ACC112 (cell line): ENCODE measurements at regions not wholly inside any gene's neighbourhood (a gene's known extent, or its start where the extent isn't known, plus 50 kb on each side); places are given as distances from the start of the nearest gene placed in this dataset.

Experiments used
- H2AFZ ChIP-seq: fragments of 200-600 bp; sonication (generic); one replicate; pipeline ENCODE4 v1.6.0; 2017; ENCODE audit warnings: antibody characterized with exemption, low read length; ENCODE audit not compliant: unreplicated experiment
- H3K27ac ChIP-seq: fragments of 200-600 bp; sonication (generic); 2 replicates; pipeline ENCODE4 v1.5.1; 2014; ENCODE audit warnings: low read depth, mild to moderate bottlenecking, antibody characterized with exemption, low read length, moderate library complexity
- H3K27me3 ChIP-seq: fragments of 200-600 bp; sonication (generic); 2 replicates; pipeline ENCODE4 v1.6.1; 2014; ENCODE audit warnings: mild to moderate bottlenecking, antibody characterized with exemption, low read length, moderate library complexity, mixed read lengths; ENCODE audit not compliant: insufficient read depth
- H3K36me3 ChIP-seq: fragments of 200-600 bp; sonication (generic); 2 replicates; pipeline ENCODE4 v1.6.1; 2016; ENCODE audit warnings: mild to moderate bottlenecking, antibody characterized with exemption, low read length, moderate library complexity, mixed read lengths; ENCODE audit not compliant: insufficient read depth
- H3K4me1 ChIP-seq: fragments of 200-600 bp; sonication (generic); one replicate; pipeline ENCODE4 v1.6.1; 2016; ENCODE audit warnings: low read length, mixed read lengths; ENCODE audit not compliant: insufficient read depth, unreplicated experiment, control insufficient read depth
- H3K4me3 ChIP-seq: fragments of 200-600 bp; sonication (generic); 2 replicates; pipeline ENCODE4 v1.5.1; 2014; ENCODE audit warnings: mild to moderate bottlenecking, low read depth, low read length
- H3K79me2 ChIP-seq: fragments of 200-600 bp; sonication (generic); one replicate; pipeline ENCODE4 v1.6.0; 2016; ENCODE audit warnings: low read length; ENCODE audit not compliant: control insufficient read depth, unreplicated experiment, insufficient read depth

- Histone ChIP-seq H3K79me2 (no peaks in the 10 kb centered on the region), H3K4me3 (no peak overlapping the region), H3K4me1 (no peaks in the 10 kb centered on the region), H3K27me3 (no peaks in the 10 kb centered on the region), H3K27ac (no peak overlapping the region), H3K36me3 (no peaks in the 10 kb centered on the region), H2AFZ (no peak overlapping the region)
Observed at GRCh38 chr6:4560221-4561077, 215.8 kb upstream of the CDYL start.

- H2AFZ ChIP-seq = no peak overlapping the region
- no peaks in the 10 kb centered on the region for H3K36me3 ChIP-seq
- no peaks in the 10 kb centered on the region for H3K27me3 ChIP-seq
- H3K27ac ChIP-seq = no peak overlapping the region
- H3K4me3 ChIP-seq = no peak overlapping the region
- no peaks in the 10 kb centered on the region for H3K79me2 ChIP-seq
- H3K4me1 ChIP-seq = no peaks in the 10 kb centered on the region
Observed at GRCh38 chr6:4559281-4559875, 216.8 kb upstream of the CDYL start.

GRCh38 chr6:4554645-4555044 is 221.6 kb upstream of the CDYL start:
- H3K79me2 ChIP-seq = no peaks in the 10 kb centered on the region
- no peak overlapping the region for H3K27ac ChIP-seq
- H3K27me3 ChIP-seq = peaks cover 4% of the 10 kb centered on the region; the same call in 1 of the 2 replicates
- H3K36me3 ChIP-seq = no peaks in the 10 kb centered on the region
- no peaks in the 10 kb centered on the region for H3K4me1 ChIP-seq
- no peak overlapping the region for H2AFZ ChIP-seq
- no peak overlapping the region for H3K4me3 ChIP-seq

GRCh38 chr6:4553387-4553786 is 222.8 kb upstream of the CDYL start:
- Histone ChIP-seq H3K27ac (no peak overlapping the region), H2AFZ (no peak overlapping the region), H3K36me3 (no peaks in the 10 kb centered on the region), H3K4me1 (no peaks in the 10 kb centered on the region), H3K4me3 (no peak overlapping the region), H3K79me2 (no peaks in the 10 kb centered on the region), H3K27me3 (peaks cover 4% of the 10 kb centered on the region; the same call in 1 of the 2 replicates)

GRCh38 chr6:4550227-4550597 is 226.0 kb upstream of the CDYL start:
- Histone ChIP-seq H3K4me1 (no peaks in the 10 kb centered on the region), H3K27ac (no peak overlapping the region), H3K4me3 (no peak overlapping the region), H3K27me3 (peaks cover 4% of the 10 kb centered on the region; the same call in 1 of the 2 replicates), H2AFZ (no peak overlapping the region), H3K79me2 (no peaks in the 10 kb centered on the region), H3K36me3 (no peaks in the 10 kb centered on the region)

GRCh38 chr6:4549556-4550226 is 226.5 kb upstream of the CDYL start:
- Histone ChIP-seq H3K4me1 (no peaks in the 10 kb centered on the region), H3K36me3 (no peaks in the 10 kb centered on the region), H3K79me2 (no peaks in the 10 kb centered on the region), H3K4me3 (no peak overlapping the region), H3K27ac (no peak overlapping the region), H2AFZ (no peak overlapping the region), H3K27me3 (peaks cover 4% of the 10 kb centered on the region; the same call in 1 of the 2 replicates)

- Histone ChIP-seq H3K4me3 (no peak overlapping the region), H3K79me2 (no peaks in the 10 kb centered on the region), H2AFZ (no peak overlapping the region), H3K27ac (no peak overlapping the region), H3K4me1 (no peaks in the 10 kb centered on the region), H3K27me3 (no peaks in the 10 kb centered on the region), H3K36me3 (no peaks in the 10 kb centered on the region)
Observed at GRCh38 chr6:4545893-4546292, 230.3 kb upstream of the CDYL start.

- no peaks in the 10 kb centered on the region for H3K4me1 ChIP-seq
- no peaks in the 10 kb centered on the region for H3K27me3 ChIP-seq
- no peaks in the 10 kb centered on the region for H3K36me3 ChIP-seq
- no peak overlapping the region for H2AFZ ChIP-seq
- no peak overlapping the region for H3K27ac ChIP-seq
- H3K79me2 ChIP-seq = no peaks in the 10 kb centered on the region
- no peak overlapping the region for H3K4me3 ChIP-seq
Observed at GRCh38 chr6:4543596-4543995, 232.6 kb upstream of the CDYL start.

GRCh38 chr6:4533576-4533975 is 242.6 kb upstream of the CDYL start:
- Histone ChIP-seq H3K27me3 (no peaks in the 10 kb centered on the region), H3K4me3 (no peak overlapping the region), H3K27ac (no peak overlapping the region), H3K79me2 (no peaks in the 10 kb centered on the region), H3K36me3 (no peaks in the 10 kb centered on the region; the same call in 1 of the 2 replicates), H3K4me1 (no peaks in the 10 kb centered on the region), H2AFZ (no peak overlapping the region)

- H3K4me1 ChIP-seq = no peaks in the 10 kb centered on the region
- no peaks in the 10 kb centered on the region for H3K27me3 ChIP-seq
- no peaks in the 10 kb centered on the region; the same call in 1 of the 2 replicates for H3K36me3 ChIP-seq
Observed at GRCh38 chr6:4531406-4531805, 244.8 kb upstream of the CDYL start.

More at GRCh38 chr6:4531406-4531805, 244.8 kb upstream of the CDYL start:
- H3K27ac ChIP-seq = no peak overlapping the region
- no peak overlapping the region for H2AFZ ChIP-seq
- H3K79me2 ChIP-seq = no peaks in the 10 kb centered on the region
- no peak overlapping the region for H3K4me3 ChIP-seq
